HUES6 (cell line): ENCODE measurements at regions not wholly inside any gene's neighbourhood (a gene's known extent, or its start where the extent isn't known, plus 50 kb on each side); places are given as distances from the start of the nearest gene placed in this dataset.

ENCODE experiments used
- H3K27ac ChIP-seq: 2 replicates; pipeline ENCODE4 v1.7.0; 2013; ENCODE audit warnings: low read depth, mild to moderate bottlenecking, low read length, inconsistent platforms
- H3K27me3 ChIP-seq: 2 replicates; pipeline ENCODE4 v1.6.1; 2013; ENCODE audit warnings: low read length; ENCODE audit not compliant: control insufficient read depth, insufficient read depth
- H3K36me3 ChIP-seq: 2 replicates; pipeline ENCODE4 v1.6.1; 2013; ENCODE audit warnings: low read length; ENCODE audit not compliant: control insufficient read depth, insufficient read depth
- H3K4me1 ChIP-seq: 2 replicates; pipeline ENCODE4 v1.6.1; 2013; ENCODE audit warnings: low read length; ENCODE audit not compliant: control insufficient read depth, insufficient read depth
- H3K4me3 ChIP-seq: 2 replicates; pipeline ENCODE4 v1.5.1; 2013; ENCODE audit warnings: low read depth, low read length
- H3K9ac ChIP-seq: one replicate; pipeline ENCODE4 v1.6.1; 2013; ENCODE audit warnings: mild to moderate bottlenecking, low read length
- H3K9me3 ChIP-seq: 2 replicates; pipeline ENCODE4 v1.6.1; 2013; ENCODE audit warnings: low read depth, low read length; ENCODE audit not compliant: control insufficient read depth, insufficient read depth

- Histone ChIP-seq H3K9me3 (no peaks in the 10 kb centered on the region), H3K9ac (no peak overlapping the region), H3K27me3 (no peaks in the 10 kb centered on the region), H3K4me3 (no peak overlapping the region), H3K27ac (no peak overlapping the region), H3K36me3 (no peaks in the 10 kb centered on the region), H3K4me1 (peaks cover 6% of the 10 kb centered on the region)
Observed at GRCh38 chr6:90654806-90655205, 67.9 kb upstream of the MAP3K7 start.

GRCh38 chr6:90654166-90654565 is 67.3 kb upstream of the MAP3K7 start:
- no peaks in the 10 kb centered on the region for H3K9me3 ChIP-seq
- H3K27ac ChIP-seq, result no peak overlapping the region
- no peaks in the 10 kb centered on the region for H3K27me3 ChIP-seq
- no peak overlapping the region for H3K4me3 ChIP-seq
- H3K9ac ChIP-seq, result no peak overlapping the region
- H3K36me3 ChIP-seq, result no peaks in the 10 kb centered on the region
- peaks cover 6% of the 10 kb centered on the region for H3K4me1 ChIP-seq

DNA sequence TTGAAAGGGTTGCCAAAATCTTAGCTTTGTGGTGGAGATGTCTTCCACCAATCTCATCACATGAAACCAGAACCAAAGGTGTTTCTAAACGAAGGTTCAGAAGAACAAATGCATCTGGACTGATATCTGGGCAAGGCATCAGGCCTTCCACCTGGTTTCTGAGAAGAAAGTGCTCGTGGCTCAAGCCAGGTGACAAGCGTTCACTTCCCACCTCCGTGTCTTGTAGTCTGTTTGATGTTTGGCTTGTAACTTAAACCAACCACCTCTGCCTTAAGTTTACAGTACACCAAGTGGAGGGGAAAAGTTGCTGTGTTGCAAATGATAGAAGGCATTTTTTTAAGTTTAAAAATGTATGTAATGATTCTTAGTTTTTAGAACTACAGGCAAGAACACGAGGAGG is 66.9 kb upstream of the MAP3K7 start:
- no peak overlapping the region for H3K4me3 ChIP-seq
- H3K36me3 ChIP-seq, result no peaks in the 10 kb centered on the region
- no peaks in the 10 kb centered on the region for H3K9me3 ChIP-seq
- no peak overlapping the region for H3K9ac ChIP-seq
- no peak overlapping the region for H3K27ac ChIP-seq
- H3K4me1 ChIP-seq, result peaks cover 6% of the 10 kb centered on the region
- H3K27me3 ChIP-seq, result no peaks in the 10 kb centered on the region

DNA sequence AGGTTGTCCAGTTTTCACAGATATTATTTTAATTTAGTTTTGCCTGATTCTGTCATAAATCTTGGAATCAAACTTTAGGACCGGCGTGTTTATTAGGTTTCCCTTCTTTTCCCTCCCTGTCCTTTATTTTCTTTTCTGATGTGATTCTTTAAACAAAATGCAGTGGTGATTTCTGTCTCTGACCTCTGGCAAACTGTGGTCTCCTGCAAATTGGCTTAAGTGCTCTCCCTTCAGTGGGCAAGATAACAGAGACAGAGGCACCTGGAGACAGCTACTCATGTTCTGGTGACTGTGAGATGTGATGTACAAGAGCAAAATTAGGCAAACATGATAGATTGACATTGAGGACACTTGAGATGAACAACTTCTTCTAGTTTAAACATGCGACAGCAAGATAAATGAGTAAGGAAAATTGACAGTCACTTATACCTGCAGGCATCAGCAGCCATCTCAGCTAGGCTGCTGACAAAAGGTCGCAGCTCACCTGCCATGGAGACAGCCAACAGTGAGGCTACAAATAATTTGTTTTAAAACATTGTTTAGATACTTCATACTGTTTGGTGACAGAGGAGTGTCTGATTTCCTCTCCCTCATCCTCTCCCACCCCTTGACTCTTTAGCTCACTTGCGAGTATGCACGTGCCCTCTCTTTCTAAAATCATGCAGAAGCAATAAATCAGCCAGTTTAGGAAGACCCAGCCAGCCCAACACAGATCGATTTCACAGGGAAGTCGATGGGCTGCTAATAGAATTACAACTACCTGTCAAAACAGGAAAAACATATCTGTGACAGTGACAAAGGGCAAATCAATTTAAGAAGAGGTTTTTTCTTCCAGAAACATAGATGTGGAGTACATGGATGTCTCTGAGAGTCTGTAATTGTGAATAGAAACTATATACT is 63.4 kb upstream of the MAP3K7 start:
- H3K9me3 ChIP-seq, result no peaks in the 10 kb centered on the region
- H3K4me1 ChIP-seq, result peaks cover 6% of the 10 kb centered on the region
- H3K27me3 ChIP-seq, result no peaks in the 10 kb centered on the region
- H3K4me3 ChIP-seq, result no peak overlapping the region
- no peaks in the 10 kb centered on the region for H3K36me3 ChIP-seq
- no peak overlapping the region for H3K27ac ChIP-seq
- no peak overlapping the region for H3K9ac ChIP-seq

GRCh38 chr6:90648873-90649272 is 62.0 kb upstream of the MAP3K7 start:
- peaks cover 6% of the 10 kb centered on the region for H3K4me1 ChIP-seq
- no peak overlapping the region for H3K27ac ChIP-seq
- H3K4me3 ChIP-seq, result no peak overlapping the region
- no peaks in the 10 kb centered on the region for H3K36me3 ChIP-seq
- no peaks in the 10 kb centered on the region for H3K9me3 ChIP-seq
- H3K9ac ChIP-seq, result no peak overlapping the region
- no peaks in the 10 kb centered on the region for H3K27me3 ChIP-seq

- H3K27me3 ChIP-seq, result no peaks in the 10 kb centered on the region
- no peak overlapping the region for H3K27ac ChIP-seq
- peaks cover 6% of the 10 kb centered on the region for H3K4me1 ChIP-seq
- H3K9ac ChIP-seq, result no peak overlapping the region
- H3K9me3 ChIP-seq, result no peaks in the 10 kb centered on the region
- no peak overlapping the region for H3K4me3 ChIP-seq
- H3K36me3 ChIP-seq, result no peaks in the 10 kb centered on the region
Observed at GRCh38 chr6:90646940-90647339, 60.1 kb upstream of the MAP3K7 start.

DNA sequence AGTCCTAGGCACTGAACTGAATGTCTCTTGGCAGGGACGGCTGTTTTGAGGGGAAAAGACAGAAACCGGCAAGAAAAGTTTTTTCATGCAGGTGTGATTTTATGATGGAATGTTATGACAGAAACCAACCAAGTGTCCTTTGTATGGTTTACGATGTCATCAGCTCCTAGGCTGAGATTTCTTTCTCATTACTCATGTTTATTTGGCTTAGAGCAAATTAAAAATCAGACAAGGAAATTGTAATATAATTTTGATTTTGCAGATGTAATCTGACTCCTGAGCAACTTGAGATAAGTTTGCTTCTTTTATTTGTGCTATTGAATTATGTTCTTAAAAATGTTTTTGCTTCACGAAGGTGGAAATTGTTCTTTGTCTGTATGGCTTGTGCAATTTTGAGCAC is 58.8 kb upstream of the MAP3K7 start:
- H3K4me3 ChIP-seq, result no peak overlapping the region
- H3K36me3 ChIP-seq, result no peaks in the 10 kb centered on the region
- H3K27ac ChIP-seq, result no peak overlapping the region
- peaks cover 5% of the 10 kb centered on the region for H3K4me1 ChIP-seq
- no peak overlapping the region for H3K9ac ChIP-seq
- no peaks in the 10 kb centered on the region for H3K27me3 ChIP-seq
- no peaks in the 10 kb centered on the region for H3K9me3 ChIP-seq

DNA sequence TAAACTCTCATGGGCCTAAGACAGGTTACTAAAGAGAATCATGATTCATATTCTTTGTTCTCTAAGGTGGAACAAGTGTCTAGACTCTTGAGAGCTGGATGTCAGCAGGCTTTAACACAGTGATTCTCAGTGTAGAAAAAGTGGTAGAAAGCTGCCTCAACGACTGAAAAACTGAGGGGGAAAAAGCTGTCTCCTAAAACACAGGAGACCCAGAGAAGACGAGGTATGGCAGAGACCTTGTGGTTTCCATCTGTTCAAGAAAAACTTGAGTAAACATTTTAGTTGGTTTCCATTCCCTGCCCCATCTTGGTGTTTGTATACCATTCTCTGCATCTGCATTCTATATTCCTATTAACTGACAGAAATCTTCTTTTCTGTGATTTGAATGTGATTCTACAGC is 57.6 kb upstream of the MAP3K7 start:
- Histone ChIP-seq H3K4me1 (no peaks in the 10 kb centered on the region), H3K9me3 (no peaks in the 10 kb centered on the region), H3K27me3 (no peaks in the 10 kb centered on the region), H3K9ac (no peak overlapping the region), H3K36me3 (no peaks in the 10 kb centered on the region), H3K4me3 (no peak overlapping the region), H3K27ac (no peak overlapping the region)

DNA sequence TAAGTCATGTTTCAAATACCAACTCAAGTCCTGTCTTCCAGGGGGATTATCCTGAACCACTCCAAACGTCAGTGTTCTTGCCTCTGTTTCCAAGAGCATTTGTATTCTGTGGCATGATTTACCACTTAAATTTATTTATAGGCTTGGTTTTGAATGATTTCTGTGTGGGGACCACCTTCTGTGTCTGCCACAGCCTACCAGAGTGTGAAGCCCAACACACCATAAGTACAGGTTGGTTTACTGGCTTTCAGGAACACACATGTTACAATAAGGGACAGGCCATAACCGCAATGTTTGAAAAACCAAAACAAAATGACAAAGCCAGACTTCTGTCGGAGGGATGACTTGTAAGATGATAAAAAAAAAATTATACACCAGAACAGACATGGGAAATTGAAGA is 56.5 kb upstream of the MAP3K7 start:
- H3K9me3 ChIP-seq, result 0 out of 2 replicates have a peak, but pooled peaks cover 3% of the 10 kb centered on the region
- no peak overlapping the region for H3K4me3 ChIP-seq
- no peaks in the 10 kb centered on the region for H3K27me3 ChIP-seq
- no peaks in the 10 kb centered on the region for H3K4me1 ChIP-seq
- H3K36me3 ChIP-seq, result no peaks in the 10 kb centered on the region
- H3K27ac ChIP-seq, result no peak overlapping the region
- H3K9ac ChIP-seq, result no peak overlapping the region

- Histone ChIP-seq H3K4me3 (no peak overlapping the region), H3K36me3 (no peaks in the 10 kb centered on the region), H3K9me3 (peaks cover 19% of the 10 kb centered on the region), H3K27me3 (no peaks in the 10 kb centered on the region), H3K4me1 (0 out of 2 replicates have a peak, but pooled peaks cover 2% of the 10 kb centered on the region), H3K27ac (no peak overlapping the region), H3K9ac (no peak overlapping the region)
Observed at GRCh38 chr6:90637320-90637719, 50.4 kb upstream of the MAP3K7 start.
